Sigmoid colon (tissue), 4 donors: ENCODE measurements at regions not wholly inside any gene's neighbourhood (a gene's known extent, or its start where the extent isn't known, plus 50 kb on each side); places are given as distances from the start of the nearest gene placed in this dataset.

Experiments used
- CTCF ChIP-seq, 4 experiments: fragments of 450-650 bp in 3 of 4; fragments of 200-600 bp in 1 of 4; IDR thresholded peaks; one replicate each; pipeline ENCODE4 v1.5.1; 2016 to 2019; ENCODE audit warnings: antibody characterized with exemption in 4 of 4, mild to moderate bottlenecking in 3 of 4, moderate library complexity in 2 of 4
- EP300 ChIP-seq, 4 donors: sonication (generic); formaldehyde crosslinking; IDR thresholded peaks; one replicate each; pipeline ENCODE4 v1.6.1; 2017; ENCODE audit warnings: antibody characterized with exemption in 4 of 4
- POLR2A ChIP-seq, 2 donors: fragments of 450-650 bp; IDR thresholded peaks; one replicate each; pipeline ENCODE4 v1.6.1; 2016; ENCODE audit warnings: antibody characterized with exemption in 2 of 2, mild to moderate bottlenecking in 2 of 2, moderate library complexity in 2 of 2

- TF ChIP-seq CTCF (IDR thresholded peaks at IDR 0.05), result no peak
- TF ChIP-seq POLR2A (IDR thresholded peaks at IDR 0.05), result no peak
- TF ChIP-seq EP300 (IDR thresholded peaks at IDR 0.05), result no peak
These were observed 154.4 kb upstream of the STMND1 start for GRCh38 chr6:16947375-16948015.
